GM12891 (cell line): ENCODE measurements at regions not wholly inside any gene's neighbourhood (a gene's known extent, or its start where the extent isn't known, plus 50 kb on each side); places are given as distances from the start of the nearest gene placed in this dataset.

ENCODE experiments used
- PAX5 ChIP-seq: IDR thresholded peaks from 2 replicates; pipeline ENCODE4 v1.6.1; 2011; ENCODE audit warnings: low read length, moderate library complexity, mild to moderate bottlenecking; ENCODE audit not compliant: insufficient read depth, severe bottlenecking
- POLR2A ChIP-seq: IDR thresholded peaks from 2 replicates; pipeline ENCODE4 v1.6.1; 2011; ENCODE audit warnings: low read depth, low read length, control low read depth
- POLR2AphosphoS5 ChIP-seq: IDR thresholded peaks from 2 replicates; pipeline ENCODE4 v1.6.1; 2011; ENCODE audit warnings: low read depth, low read length, control low read depth
- POU2F2 ChIP-seq: IDR thresholded peaks from 2 replicates; pipeline ENCODE4 v1.6.1; 2011; ENCODE audit warnings: low read depth, mild to moderate bottlenecking, control low read depth, low read length, moderate library complexity
- TAF1 ChIP-seq: IDR thresholded peaks from 2 replicates; pipeline ENCODE4 v1.6.1; 2011; ENCODE audit warnings: low read depth, low read length, control low read depth

GRCh38 chr9:31700252-31701045 lies 684.0 kb upstream of the ACO1 start:
- TF ChIP-seq POU2F2 (no peak), TAF1 (no peak), POLR2A (no peak), POLR2AphosphoS5 (no peak), PAX5 (no peak)
